Testis (tissue), 2 donors: ENCODE measurements at regions not wholly inside any gene's neighbourhood (a gene's known extent, or its start where the extent isn't known, plus 50 kb on each side); places are given as distances from the start of the nearest gene placed in this dataset.

Experiments
- POLR2A ChIP-seq: fragments of 450-650 bp; IDR thresholded peaks from one replicate; pipeline ENCODE4 v1.6.1; 2017; ENCODE audit warnings: antibody characterized with exemption, mild to moderate bottlenecking, moderate library complexity
- TF ChIP-seq, protein P1 (sequence below), 3 experiments: fragments of 450-650 bp in 2 of 3; fragments of 200-600 bp in 1 of 3; sonication (generic) in 1 of 3; IDR thresholded peaks; one replicate each; pipeline ENCODE4 v1.5.1; 2016 to 2019; ENCODE audit warnings: antibody characterized with exemption in 3 of 3, mild to moderate bottlenecking in 2 of 3, moderate library complexity in 1 of 3

DNA sequence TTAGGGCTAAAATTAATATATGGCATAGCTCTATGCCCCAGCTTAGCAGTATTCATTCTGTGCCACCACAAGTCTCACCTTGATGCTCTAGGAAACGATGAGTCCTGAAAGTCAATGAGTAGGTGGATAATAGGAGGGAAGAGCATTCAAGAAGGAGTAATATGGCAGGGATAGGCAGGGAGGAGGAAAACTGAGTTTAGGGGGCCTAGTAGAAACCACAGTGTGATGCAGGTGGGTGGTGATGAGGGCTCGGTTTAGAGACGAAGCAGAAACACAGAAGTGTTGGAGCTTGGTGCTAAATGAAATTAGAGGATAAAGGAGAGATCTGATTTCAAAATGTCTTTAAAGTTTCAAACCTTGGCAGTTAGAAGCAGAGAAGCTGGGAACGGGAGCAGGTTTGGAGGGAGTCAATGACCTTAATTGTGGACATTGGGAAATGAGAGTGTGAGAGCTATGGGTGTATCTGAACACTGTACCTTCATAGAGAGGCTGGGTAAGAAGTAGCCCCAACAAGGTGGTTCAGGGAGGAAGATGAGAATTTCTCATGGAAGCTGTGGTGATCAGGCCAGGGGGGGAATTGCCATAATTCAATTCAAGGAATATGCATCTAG lies 144.7 kb upstream of the CPSF6 start:
- TF ChIP-seq POLR2A, result no peak
- TF ChIP-seq, protein P1, sequence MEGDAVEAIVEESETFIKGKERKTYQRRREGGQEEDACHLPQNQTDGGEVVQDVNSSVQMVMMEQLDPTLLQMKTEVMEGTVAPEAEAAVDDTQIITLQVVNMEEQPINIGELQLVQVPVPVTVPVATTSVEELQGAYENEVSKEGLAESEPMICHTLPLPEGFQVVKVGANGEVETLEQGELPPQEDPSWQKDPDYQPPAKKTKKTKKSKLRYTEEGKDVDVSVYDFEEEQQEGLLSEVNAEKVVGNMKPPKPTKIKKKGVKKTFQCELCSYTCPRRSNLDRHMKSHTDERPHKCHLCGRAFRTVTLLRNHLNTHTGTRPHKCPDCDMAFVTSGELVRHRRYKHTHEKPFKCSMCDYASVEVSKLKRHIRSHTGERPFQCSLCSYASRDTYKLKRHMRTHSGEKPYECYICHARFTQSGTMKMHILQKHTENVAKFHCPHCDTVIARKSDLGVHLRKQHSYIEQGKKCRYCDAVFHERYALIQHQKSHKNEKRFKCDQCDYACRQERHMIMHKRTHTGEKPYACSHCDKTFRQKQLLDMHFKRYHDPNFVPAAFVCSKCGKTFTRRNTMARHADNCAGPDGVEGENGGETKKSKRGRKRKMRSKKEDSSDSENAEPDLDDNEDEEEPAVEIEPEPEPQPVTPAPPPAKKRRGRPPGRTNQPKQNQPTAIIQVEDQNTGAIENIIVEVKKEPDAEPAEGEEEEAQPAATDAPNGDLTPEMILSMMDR (IDR thresholded peaks at IDR 0.05), result no peak
